Calu3 (cell line): ENCODE measurements at regions not wholly inside any gene's neighbourhood (a gene's known extent, or its start where the extent isn't known, plus 50 kb on each side); places are given as distances from the start of the nearest gene placed in this dataset.

Source experiments
- BruUV-seq: library from RNA; stranded (reverse); fragments of 400-500 nt; replicated peaks from 2 replicates; lab custom pipeline; 2021; lab: Mats Ljungman, UMichigan
- CTCF ChIA-PET: fragments of 300-600 bp; sonication (Branson Sonifier 250); formaldehyde crosslinking; loops from one replicate; lab custom pipeline; 2022; ENCODE audit warnings: antibody characterized with exemption; lab: Charles Lee
- DNase-seq: peaks from one replicate; pipeline ENCODE4 v3.0.0; 2022
- H3K27ac Mint-ChIP-seq: one replicate; pipeline ENCODE4 v1.8.0; 2022; ENCODE audit warnings: mixed read lengths; ENCODE audit not compliant: unreplicated experiment
- H3K27me3 Mint-ChIP-seq: one replicate; pipeline ENCODE4 v1.8.0; 2022; ENCODE audit warnings: mixed read lengths; ENCODE audit not compliant: unreplicated experiment
- H3K36me3 Mint-ChIP-seq: one replicate; pipeline ENCODE4 v1.8.0; 2022; ENCODE audit warnings: mild to moderate bottlenecking, moderate library complexity, mixed read lengths; ENCODE audit not compliant: insufficient read depth, unreplicated experiment
- H3K4me1 Mint-ChIP-seq: one replicate; pipeline ENCODE4 v1.8.0; 2022; ENCODE audit warnings: mild to moderate bottlenecking, low read depth, mixed read lengths; ENCODE audit not compliant: unreplicated experiment
- H3K4me3 Mint-ChIP-seq: one replicate; pipeline ENCODE4 v1.8.0; 2022; ENCODE audit warnings: mild to moderate bottlenecking, low read depth, moderate library complexity, mixed read lengths; ENCODE audit not compliant: unreplicated experiment
- H3K9me3 Mint-ChIP-seq: one replicate; pipeline ENCODE4 v1.8.0; 2022; ENCODE audit warnings: low read depth, mixed read lengths; ENCODE audit not compliant: unreplicated experiment
- intact Hi-C: fragments of 100-400 bp; cut with micrococcal nuclease; formaldehyde crosslinking; loops from one replicate; pipeline ENCODE4 v1.10.0; 2022; ENCODE audit not compliant: unreplicated experiment
- TF ChIP-seq, protein P1 (sequence below): fragments of 200-600 bp; IDR thresholded peaks from one replicate; pipeline ENCODE4 v1.8.0; 2022; ENCODE audit warnings: antibody characterized with exemption; ENCODE audit not compliant: unreplicated experiment

DNA sequence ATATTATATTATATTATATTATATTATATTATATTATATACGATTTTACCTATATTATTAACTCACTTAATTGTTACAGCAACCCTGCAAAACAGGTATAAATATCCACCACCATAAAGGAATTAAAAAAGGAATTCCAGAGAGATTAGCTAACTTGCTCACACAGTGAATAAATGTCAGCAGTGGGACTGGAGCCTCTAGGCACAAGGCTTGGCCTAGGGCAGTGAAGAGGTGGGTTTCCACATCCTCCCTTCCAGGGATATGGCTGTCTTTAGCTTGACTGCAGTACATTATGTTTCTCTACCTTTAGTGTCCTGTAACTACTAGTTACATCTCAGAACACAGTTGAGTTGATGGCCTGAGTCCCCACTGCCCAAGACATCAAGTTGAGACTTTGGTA lies 166.9 kb downstream of the SLC15A5 start:
- DNase-seq, result no peak
- no peaks in the 10 kb centered on the region for H3K36me3 Mint-ChIP-seq
- H3K27ac Mint-ChIP-seq, result no peak overlapping the region
- no peak overlapping the region for H3K4me3 Mint-ChIP-seq
- TF ChIP-seq, protein P1, sequence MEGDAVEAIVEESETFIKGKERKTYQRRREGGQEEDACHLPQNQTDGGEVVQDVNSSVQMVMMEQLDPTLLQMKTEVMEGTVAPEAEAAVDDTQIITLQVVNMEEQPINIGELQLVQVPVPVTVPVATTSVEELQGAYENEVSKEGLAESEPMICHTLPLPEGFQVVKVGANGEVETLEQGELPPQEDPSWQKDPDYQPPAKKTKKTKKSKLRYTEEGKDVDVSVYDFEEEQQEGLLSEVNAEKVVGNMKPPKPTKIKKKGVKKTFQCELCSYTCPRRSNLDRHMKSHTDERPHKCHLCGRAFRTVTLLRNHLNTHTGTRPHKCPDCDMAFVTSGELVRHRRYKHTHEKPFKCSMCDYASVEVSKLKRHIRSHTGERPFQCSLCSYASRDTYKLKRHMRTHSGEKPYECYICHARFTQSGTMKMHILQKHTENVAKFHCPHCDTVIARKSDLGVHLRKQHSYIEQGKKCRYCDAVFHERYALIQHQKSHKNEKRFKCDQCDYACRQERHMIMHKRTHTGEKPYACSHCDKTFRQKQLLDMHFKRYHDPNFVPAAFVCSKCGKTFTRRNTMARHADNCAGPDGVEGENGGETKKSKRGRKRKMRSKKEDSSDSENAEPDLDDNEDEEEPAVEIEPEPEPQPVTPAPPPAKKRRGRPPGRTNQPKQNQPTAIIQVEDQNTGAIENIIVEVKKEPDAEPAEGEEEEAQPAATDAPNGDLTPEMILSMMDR, result no peak
- CTCF ChIA-PET, result no interaction called here
- intact Hi-C loops, result no loop called here
- peaks cover 6% of the 10 kb centered on the region for H3K9me3 Mint-ChIP-seq
- no TSS peak for BruUV-seq
- peaks cover 23% of the 10 kb centered on the region for H3K27me3 Mint-ChIP-seq
- H3K4me1 Mint-ChIP-seq, result no peaks in the 10 kb centered on the region

DNA sequence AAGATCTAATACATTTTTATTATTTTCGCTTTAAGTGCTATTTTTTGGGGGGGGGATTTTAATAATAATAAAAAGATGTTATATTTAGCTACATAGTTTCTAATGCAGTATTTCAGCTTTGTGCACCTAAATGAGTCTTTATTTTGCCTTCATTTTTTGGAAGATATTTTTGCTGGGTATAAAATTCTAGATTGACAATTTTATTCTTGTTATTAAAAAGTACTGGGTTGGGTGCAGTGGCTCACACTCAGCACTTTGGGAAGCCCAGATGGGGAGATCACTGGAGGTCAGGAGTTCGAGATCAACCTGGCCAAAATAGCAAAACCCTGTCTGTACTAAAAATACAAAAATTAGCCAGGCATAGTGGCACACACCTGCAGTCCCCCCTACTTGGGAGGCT lies 173.6 kb downstream of the SLC15A5 start:
- no peak for DNase-seq
- CTCF ChIA-PET, result no interaction called here
- TF ChIP-seq, protein P1, result no peak
- Mint-ChIP-seq H3K4me1 (no peaks in the 10 kb centered on the region), H3K27me3 (peaks cover 29% of the 10 kb centered on the region), H3K27ac (no peak overlapping the region), H3K36me3 (no peaks in the 10 kb centered on the region), H3K4me3 (no peak overlapping the region), H3K9me3 (peaks cover 14% of the 10 kb centered on the region)
- intact Hi-C loops, result no loop called here
- BruUV-seq, result no TSS peak

DNA sequence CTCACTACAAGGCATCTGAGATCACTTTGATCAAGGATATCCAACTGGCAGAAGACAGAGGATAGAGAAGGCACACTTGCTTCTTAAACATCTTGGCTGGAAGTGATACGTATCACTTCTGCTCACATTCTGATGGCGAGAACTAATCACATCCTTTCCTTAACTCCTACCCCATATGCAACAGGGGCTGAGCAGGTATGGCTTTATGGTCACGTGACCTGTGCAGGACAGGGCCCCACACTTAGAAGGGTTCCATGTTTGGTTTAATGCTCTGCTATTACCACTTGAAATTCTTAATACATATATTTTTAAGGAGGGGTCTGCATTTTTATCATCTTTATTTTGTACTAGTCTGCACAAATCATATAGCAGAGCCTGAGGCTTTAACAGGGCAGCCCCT lies 177.3 kb downstream of the SLC15A5 start:
- TF ChIP-seq, protein P1, result no peak
- no TSS peak for BruUV-seq
- intact Hi-C loops, result no loop called here
- peaks cover 9% of the 10 kb centered on the region for H3K9me3 Mint-ChIP-seq
- no peak overlapping the region for H3K4me3 Mint-ChIP-seq
- DNase-seq, result no peak
- CTCF ChIA-PET, result no interaction called here
- no peak overlapping the region for H3K27ac Mint-ChIP-seq
- no peaks in the 10 kb centered on the region for H3K4me1 Mint-ChIP-seq
- H3K36me3 Mint-ChIP-seq, result no peaks in the 10 kb centered on the region
- H3K27me3 Mint-ChIP-seq, result peaks cover 10% of the 10 kb centered on the region

DNA sequence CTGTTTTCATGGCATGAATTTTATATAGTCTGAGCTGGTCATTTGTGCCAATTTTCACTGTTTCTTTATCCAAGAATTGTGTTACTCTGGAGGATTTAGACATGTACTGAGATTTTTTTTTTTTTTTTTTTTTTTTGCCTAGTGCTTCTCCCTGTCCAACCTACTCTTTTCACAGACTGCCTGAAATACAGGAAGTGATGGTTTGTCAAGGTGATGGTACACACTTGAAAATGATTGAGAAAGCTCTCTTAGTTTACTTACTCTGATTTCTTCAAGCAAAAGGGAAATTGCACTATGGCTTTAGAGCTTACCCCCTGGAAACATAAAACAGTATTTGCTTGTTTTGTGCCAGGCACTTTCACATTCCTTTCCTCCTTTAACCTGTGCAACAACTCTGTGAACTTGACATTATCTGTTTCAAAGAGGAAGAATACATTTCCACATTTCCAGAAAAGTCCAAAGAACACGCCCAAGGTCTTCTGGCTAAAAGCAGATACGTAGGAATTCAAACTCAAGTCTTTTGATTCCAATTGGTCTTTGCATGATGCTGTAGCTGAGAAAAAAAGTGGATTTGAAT lies 181.1 kb downstream of the SLC15A5 start:
- Mint-ChIP-seq H3K4me3 (no peak overlapping the region), H3K9me3 (no peaks in the 10 kb centered on the region), H3K27ac (no peak overlapping the region), H3K4me1 (no peaks in the 10 kb centered on the region), H3K36me3 (no peaks in the 10 kb centered on the region), H3K27me3 (peaks cover under 1% of the 10 kb centered on the region)
- intact Hi-C loops, result no loop called here
- BruUV-seq, result no TSS peak
- CTCF ChIA-PET, result no interaction called here
- TF ChIP-seq, protein P1, result no peak
- no peak for DNase-seq
